Activated CD8-positive, alpha-beta T cell treated with anti-CD3 and anti-CD28 coated beads, Interleukin-2, amount 10 ng/mL, durations not matched to agents 7 days and 5 days (primary cell): ENCODE measurements at regions not wholly inside any gene's neighbourhood (a gene's known extent, or its start where the extent isn't known, plus 50 kb on each side); places are given as distances from the start of the nearest gene placed in this dataset.

Experiments
- ATAC-seq: fragments of 150-1000 bp; cut with Tn5 transposase; one replicate; pipeline ENCODE4 v1.10.0; 2021; ENCODE audit warnings: moderate library complexity
- CTCF ChIA-PET: fragments of 350-600 bp; sonication (Branson Sonifier 250); formaldehyde crosslinking; loops from one replicate; lab custom pipeline; 2021; ENCODE audit warnings: antibody characterized with exemption; lab: Charles Lee
- POLR2A ChIA-PET: fragments of 350-600 bp; sonication (Branson Sonifier 250); formaldehyde crosslinking; loops from one replicate; lab custom pipeline; 2021; ENCODE audit warnings: antibody characterized with exemption; lab: Charles Lee
- DNase-seq: peaks from one replicate; pipeline ENCODE4 v3.0.0-alpha.2; 2020
- H3K27ac Mint-ChIP-seq: one replicate; pipeline ENCODE4 v1.8.0; 2021; ENCODE audit warnings: mild to moderate bottlenecking, mixed read lengths
- H3K27me3 Mint-ChIP-seq: one replicate; pipeline ENCODE4 v1.8.0; 2021; ENCODE audit warnings: low read depth, mixed read lengths
- H3K36me3 Mint-ChIP-seq: one replicate; pipeline ENCODE4 v1.8.0; 2021; ENCODE audit warnings: low read depth, mixed read lengths
- H3K4me1 Mint-ChIP-seq: one replicate; pipeline ENCODE4 v1.8.0; 2021; ENCODE audit warnings: low read depth, mixed read lengths
- H3K4me3 Mint-ChIP-seq: one replicate; pipeline ENCODE4 v1.8.0; 2021; ENCODE audit warnings: mild to moderate bottlenecking, mixed read lengths
- H3K9me3 Mint-ChIP-seq: one replicate; pipeline ENCODE4 v1.8.0; 2022; ENCODE audit warnings: mixed read lengths; ENCODE audit not compliant: insufficient read depth

DNA sequence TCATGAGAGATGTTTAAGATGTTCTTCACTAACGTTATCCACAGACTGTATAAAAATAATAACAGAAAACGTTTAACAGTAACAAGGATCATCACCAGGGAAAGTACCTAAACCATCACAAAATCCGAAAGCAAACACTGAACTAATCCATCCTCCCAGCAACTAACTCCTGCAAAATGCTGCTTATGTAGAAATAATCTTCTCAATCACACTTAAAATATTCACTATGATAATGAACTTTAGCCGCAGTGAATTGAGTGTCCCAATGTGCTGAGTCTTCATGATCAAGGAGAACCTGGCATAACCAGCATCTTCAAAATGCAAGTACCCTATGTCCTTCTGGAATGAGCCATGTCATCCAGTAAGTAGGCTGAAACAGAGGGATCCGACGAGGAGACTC, 166.1 kb downstream of the LTN1 start:
- Mint-ChIP-seq H3K9me3 (no peaks in the 10 kb centered on the region), H3K27me3 (no peaks in the 10 kb centered on the region), H3K27ac (no peak overlapping the region), H3K4me1 (peaks cover 8% of the 10 kb centered on the region), H3K4me3 (no peak overlapping the region), H3K36me3 (peaks cover 11% of the 10 kb centered on the region)
- ChIA-PET CTCF (interaction anchor here (1.7 kb wide), 1 partner anchor 9 kb away, joined by 5 read pairs; no protein-coding TSS in a partner anchor), POLR2A (no interaction called here)
- DNase-seq = no peak
- ATAC-seq = no peak

DNA sequence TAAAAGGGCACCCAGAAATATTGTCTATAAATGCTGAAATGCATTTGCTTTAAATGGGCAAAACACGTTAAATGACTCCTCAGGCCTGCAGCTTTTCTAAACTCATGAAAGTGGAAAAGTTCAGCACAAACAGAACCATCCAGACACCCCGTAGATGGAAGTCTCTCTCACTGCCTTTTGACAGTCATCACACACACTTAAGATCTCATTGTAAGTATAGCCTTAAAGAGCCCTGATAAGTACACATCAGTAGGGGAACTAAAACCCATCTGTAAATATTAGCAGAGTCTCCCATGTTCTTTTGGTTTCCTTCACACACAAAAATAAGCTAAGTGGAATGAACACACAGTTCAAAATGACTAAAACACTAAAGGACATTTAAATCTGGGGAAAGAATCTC, 166.7 kb downstream of the LTN1 start:
- H3K4me3 Mint-ChIP-seq = no peak overlapping the region
- H3K4me1 Mint-ChIP-seq = peaks cover 5% of the 10 kb centered on the region
- ChIA-PET CTCF (interaction anchor here (1.7 kb wide), 1 partner anchor 10 kb away, joined by 5 read pairs; no protein-coding TSS in a partner anchor), POLR2A (no interaction called here)
- H3K9me3 Mint-ChIP-seq = no peaks in the 10 kb centered on the region
- DNase-seq = no peak
- peaks cover 13% of the 10 kb centered on the region for H3K36me3 Mint-ChIP-seq
- H3K27ac Mint-ChIP-seq = no peak overlapping the region
- no peaks in the 10 kb centered on the region for H3K27me3 Mint-ChIP-seq
- no peak for ATAC-seq

GRCh38 chr21:28823429-28823828, 169.2 kb downstream of the LTN1 start:
- H3K27me3 Mint-ChIP-seq = no peaks in the 10 kb centered on the region
- CTCF ChIA-PET = interaction anchor here (1.0 to 1.3 kb wide), 2 partner anchors 13 to 42 kb away, joined by 3 to 4 read pairs; no protein-coding TSS in a partner anchor
- no peaks in the 10 kb centered on the region for H3K4me1 Mint-ChIP-seq
- no peak overlapping the region for H3K4me3 Mint-ChIP-seq
- peaks cover 16% of the 10 kb centered on the region for H3K36me3 Mint-ChIP-seq
- H3K9me3 Mint-ChIP-seq = no peaks in the 10 kb centered on the region
- DNase-seq = no peak
- ATAC-seq = no peak
- no peak overlapping the region for H3K27ac Mint-ChIP-seq
- POLR2A ChIA-PET = no interaction called here

GRCh38 chr21:28822486-28823335, 170.0 kb downstream of the LTN1 start:
- Mint-ChIP-seq H3K27ac (no peak overlapping the region), H3K9me3 (no peaks in the 10 kb centered on the region), H3K4me1 (no peaks in the 10 kb centered on the region), H3K36me3 (peaks cover 18% of the 10 kb centered on the region), H3K27me3 (no peaks in the 10 kb centered on the region), H3K4me3 (no peak overlapping the region)
- CTCF ChIA-PET = interaction anchor here (1.0 to 1.3 kb wide), 2 partner anchors 13 to 42 kb away, joined by 3 to 4 read pairs; no protein-coding TSS in a partner anchor
- POLR2A ChIA-PET = no interaction called here
- no peak for ATAC-seq
- DNase-seq = no peak

GRCh38 chr21:28822123-28822399, 170.6 kb downstream of the LTN1 start:
- ChIA-PET CTCF (no interaction called here), POLR2A (no interaction called here)
- ATAC-seq = no peak
- no peak for DNase-seq
- peaks cover 20% of the 10 kb centered on the region for H3K36me3 Mint-ChIP-seq
- H3K4me1 Mint-ChIP-seq = no peaks in the 10 kb centered on the region
- H3K4me3 Mint-ChIP-seq = no peak overlapping the region
- no peaks in the 10 kb centered on the region for H3K9me3 Mint-ChIP-seq
- no peaks in the 10 kb centered on the region for H3K27me3 Mint-ChIP-seq
- H3K27ac Mint-ChIP-seq = no peak overlapping the region

DNA sequence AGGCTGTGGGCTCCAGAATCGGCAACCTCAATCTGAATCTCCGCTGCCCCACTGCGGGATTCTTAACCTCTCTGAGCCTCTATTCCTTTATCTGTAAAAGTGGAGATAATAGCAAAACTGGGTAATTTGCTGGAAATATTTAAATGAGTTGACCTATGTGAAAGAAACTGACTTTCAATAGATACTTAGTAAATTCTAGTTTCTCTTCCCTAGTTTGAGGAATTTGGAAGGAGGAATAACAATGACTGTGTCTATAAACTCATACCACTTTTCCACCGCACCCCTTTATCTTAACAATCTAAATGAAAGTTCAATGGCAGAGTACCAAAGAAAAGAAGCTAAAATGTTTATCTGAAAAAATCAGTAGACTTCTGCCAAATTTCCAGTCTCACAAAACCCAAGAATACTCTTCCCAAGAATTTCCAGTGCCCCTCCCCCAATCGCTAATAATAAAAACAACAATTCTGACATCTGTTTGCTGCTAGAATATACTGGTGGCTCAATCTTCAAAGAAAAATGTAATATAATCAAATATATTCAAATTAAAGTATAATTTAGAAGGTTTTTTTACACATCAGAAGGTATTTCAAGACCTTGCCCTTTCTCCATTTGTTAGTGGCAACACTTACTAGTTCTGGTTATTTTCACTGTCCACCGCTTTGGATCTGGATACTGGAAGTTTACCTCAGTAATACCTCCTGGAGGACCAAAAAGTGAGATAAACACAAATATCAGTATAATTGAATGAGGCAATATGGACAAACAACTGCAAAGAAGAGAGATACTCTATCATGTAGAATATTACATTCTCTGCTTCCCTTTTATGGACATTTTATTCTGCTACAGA, 171.2 kb downstream of the LTN1 start:
- Mint-ChIP-seq H3K27me3 (no peaks in the 10 kb centered on the region), H3K36me3 (peaks cover 20% of the 10 kb centered on the region), H3K4me3 (no peak overlapping the region), H3K9me3 (no peaks in the 10 kb centered on the region), H3K4me1 (no peaks in the 10 kb centered on the region), H3K27ac (no peak overlapping the region)
- no peak for ATAC-seq
- DNase-seq = no peak
- ChIA-PET CTCF (no interaction called here), POLR2A (no interaction called here)

DNA sequence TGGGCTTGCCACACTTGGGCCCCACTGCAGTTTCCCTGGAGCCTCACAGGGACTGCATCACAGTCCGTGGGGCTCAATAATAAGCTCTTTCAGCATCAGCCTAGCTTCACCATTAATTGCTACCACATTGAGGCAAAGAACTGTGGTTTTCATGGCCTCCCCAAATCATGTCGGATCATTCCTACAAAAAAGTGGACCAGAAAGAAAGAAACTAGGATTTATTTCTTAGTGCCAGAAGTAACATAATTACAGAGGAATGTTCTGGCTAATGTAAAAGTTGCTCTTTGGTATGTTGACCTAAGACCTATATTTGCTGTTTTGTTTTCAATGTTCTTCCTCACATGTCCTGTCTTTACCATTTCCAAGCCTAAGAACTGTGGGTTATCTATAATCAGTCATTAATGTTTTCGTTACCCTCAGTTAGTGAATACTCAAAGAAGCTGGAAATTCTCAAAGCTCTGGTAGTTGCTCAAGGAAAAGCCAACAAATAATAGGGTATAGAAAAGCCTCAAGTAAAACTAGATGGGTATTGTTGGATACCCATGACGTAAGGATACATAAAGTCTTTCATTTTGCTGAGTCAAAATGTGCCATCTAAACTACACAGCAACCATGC, 173.9 kb downstream of the LTN1 start:
- no peaks in the 10 kb centered on the region for H3K27me3 Mint-ChIP-seq
- no peak overlapping the region for H3K4me3 Mint-ChIP-seq
- no peaks in the 10 kb centered on the region for H3K4me1 Mint-ChIP-seq
- no peak for DNase-seq
- POLR2A ChIA-PET = no interaction called here
- no peak overlapping the region for H3K27ac Mint-ChIP-seq
- no peak for ATAC-seq
- CTCF ChIA-PET = interaction anchor here (0.9 kb wide), 1 partner anchor 13 kb away, joined by 3 read pairs; no protein-coding TSS in a partner anchor
- H3K9me3 Mint-ChIP-seq = no peaks in the 10 kb centered on the region
- H3K36me3 Mint-ChIP-seq = peaks cover 26% of the 10 kb centered on the region

DNA sequence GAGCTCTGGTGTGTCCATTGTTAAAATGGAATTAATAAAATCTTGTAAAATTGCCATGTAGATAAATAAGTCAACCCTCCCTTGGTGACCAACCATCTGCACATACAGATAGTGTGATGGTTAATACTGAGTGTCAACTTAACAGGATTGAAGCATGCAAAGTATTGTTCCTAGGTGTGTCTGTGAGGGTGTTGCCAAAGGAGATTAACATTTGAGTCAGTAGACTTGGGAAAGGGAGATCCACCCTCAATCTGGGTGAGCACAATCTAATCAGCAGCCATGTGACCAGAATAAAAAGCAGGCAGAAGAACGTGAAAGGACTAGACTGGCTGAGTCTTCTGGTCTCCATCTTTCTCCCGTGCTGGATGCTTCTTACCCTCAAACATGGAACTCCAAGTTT, 174.8 kb downstream of the LTN1 start:
- no peaks in the 10 kb centered on the region for H3K4me1 Mint-ChIP-seq
- ATAC-seq (no peak), DNase-seq (no peak)
- no peak overlapping the region for H3K27ac Mint-ChIP-seq
- H3K27me3 Mint-ChIP-seq = no peaks in the 10 kb centered on the region
- CTCF ChIA-PET = no interaction called here
- POLR2A ChIA-PET = no interaction called here
- H3K36me3 Mint-ChIP-seq = peaks cover 26% of the 10 kb centered on the region
- no peaks in the 10 kb centered on the region for H3K9me3 Mint-ChIP-seq
- no peak overlapping the region for H3K4me3 Mint-ChIP-seq

- Mint-ChIP-seq H3K9me3 (peaks cover 9% of the 10 kb centered on the region), H3K4me1 (no peaks in the 10 kb centered on the region), H3K36me3 (peaks cover 28% of the 10 kb centered on the region), H3K27ac (no peak overlapping the region), H3K27me3 (no peaks in the 10 kb centered on the region), H3K4me3 (no peak overlapping the region)
- no peak for ATAC-seq
- DNase-seq = no peak
- ChIA-PET POLR2A (no interaction called here), CTCF (interaction anchor here (1.3 kb wide), 1 partner anchor 67 kb away, joined by 4 read pairs; no protein-coding TSS in a partner anchor)
Observed at GRCh38 chr21:28811860-28812259, 180.8 kb downstream of the LTN1 start.

- Mint-ChIP-seq H3K4me1 (no peaks in the 10 kb centered on the region), H3K9me3 (peaks cover 9% of the 10 kb centered on the region), H3K27me3 (no peaks in the 10 kb centered on the region), H3K27ac (no peak overlapping the region), H3K4me3 (no peak overlapping the region), H3K36me3 (peaks cover 23% of the 10 kb centered on the region)
- CTCF ChIA-PET = no interaction called here
- POLR2A ChIA-PET = no interaction called here
- ATAC-seq (no peak), DNase-seq (no peak)
Observed at GRCh38 chr21:28810826-28811524, 181.7 kb downstream of the LTN1 start.

DNA sequence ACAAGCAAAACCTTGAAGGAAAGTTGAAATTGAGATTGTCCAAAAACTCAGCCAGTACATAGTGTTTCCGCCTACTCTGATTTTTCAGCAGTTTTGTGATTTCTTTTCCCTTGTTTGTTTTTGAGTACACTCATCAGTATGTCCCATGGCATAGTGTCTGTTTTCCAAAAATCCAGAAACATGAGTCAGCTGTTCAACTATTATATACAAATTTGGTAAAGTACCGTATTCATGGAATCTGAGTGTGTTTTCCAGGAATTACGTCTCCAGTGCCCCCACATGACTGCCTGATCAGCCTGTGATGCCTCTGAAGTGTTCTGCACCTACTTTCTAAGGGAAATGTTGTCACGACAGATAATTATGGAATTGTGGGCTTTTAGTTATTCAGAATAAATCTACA, 186.8 kb downstream of the LTN1 start:
- no peak for ATAC-seq
- peaks cover 9% of the 10 kb centered on the region for H3K9me3 Mint-ChIP-seq
- H3K27me3 Mint-ChIP-seq = no peaks in the 10 kb centered on the region
- H3K4me1 Mint-ChIP-seq = no peaks in the 10 kb centered on the region
- CTCF ChIA-PET = no interaction called here
- DNase-seq = no peak
- no peak overlapping the region for H3K4me3 Mint-ChIP-seq
- peaks cover 10% of the 10 kb centered on the region for H3K36me3 Mint-ChIP-seq
- H3K27ac Mint-ChIP-seq = no peak overlapping the region
- POLR2A ChIA-PET = no interaction called here
